NCI-H82 (cell line): ENCODE measurements at regions not wholly inside any gene's neighbourhood (a gene's known extent, or its start where the extent isn't known, plus 50 kb on each side); places are given as distances from the start of the nearest gene placed in this dataset.

Source experiments
- DNase-seq: peaks from one replicate; lab custom pipeline; 2025; lab: John Stamatoyannopoulos, UW

- DNase-seq = no peak
Observed at GRCh38 chr3:146838221-146838620, 233.1 kb upstream of the PLSCR5 start.

DNA sequence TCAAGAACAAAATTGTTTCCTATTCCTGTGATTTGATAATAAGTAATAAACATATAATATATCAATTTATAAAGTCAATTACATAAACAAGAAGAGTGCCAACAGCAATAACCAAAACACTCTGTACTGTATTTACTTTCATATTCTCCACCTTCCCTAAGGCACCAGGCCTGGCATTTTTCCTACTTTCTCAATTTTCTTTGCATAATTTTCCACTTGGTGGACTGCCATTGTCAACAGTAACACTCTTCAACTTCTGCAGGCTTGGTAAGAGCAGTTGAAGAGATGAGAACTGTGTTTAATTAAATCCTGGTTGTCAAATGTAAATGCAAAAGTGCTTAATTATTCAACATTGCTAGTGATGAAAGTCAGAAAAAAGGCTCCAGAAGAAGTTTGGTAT is 229.8 kb upstream of the PLSCR5 start:
- no peak for DNase-seq

DNA sequence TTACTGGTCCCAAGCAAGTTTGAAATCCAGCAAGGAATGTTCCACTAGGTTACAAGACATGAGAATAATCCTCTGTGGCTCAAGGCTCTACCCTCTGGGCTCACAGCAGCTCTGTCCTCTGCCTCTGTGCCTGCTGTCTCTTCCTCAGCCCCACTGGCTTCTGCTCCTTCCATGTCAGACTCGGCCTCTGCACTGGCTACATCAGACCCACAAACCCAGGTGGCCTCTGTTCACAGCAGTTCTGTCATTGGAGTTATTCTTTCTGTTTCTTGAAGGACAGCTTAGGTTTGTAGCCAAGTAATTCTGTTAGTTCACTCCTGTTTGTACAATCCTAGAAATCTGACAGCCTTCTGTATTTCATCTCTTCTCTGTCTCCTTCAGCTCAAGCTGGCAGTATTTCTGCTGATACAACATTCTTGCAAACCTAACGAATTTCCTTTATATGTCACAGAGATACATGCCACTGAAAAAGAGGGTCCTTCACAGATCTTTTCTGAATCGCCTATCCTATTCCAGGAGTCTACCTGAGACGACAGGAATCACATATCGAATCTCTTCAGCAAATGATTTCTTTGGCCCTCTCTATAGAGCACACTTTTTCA is 227.8 kb upstream of the PLSCR5 start:
- no peak for DNase-seq

DNA sequence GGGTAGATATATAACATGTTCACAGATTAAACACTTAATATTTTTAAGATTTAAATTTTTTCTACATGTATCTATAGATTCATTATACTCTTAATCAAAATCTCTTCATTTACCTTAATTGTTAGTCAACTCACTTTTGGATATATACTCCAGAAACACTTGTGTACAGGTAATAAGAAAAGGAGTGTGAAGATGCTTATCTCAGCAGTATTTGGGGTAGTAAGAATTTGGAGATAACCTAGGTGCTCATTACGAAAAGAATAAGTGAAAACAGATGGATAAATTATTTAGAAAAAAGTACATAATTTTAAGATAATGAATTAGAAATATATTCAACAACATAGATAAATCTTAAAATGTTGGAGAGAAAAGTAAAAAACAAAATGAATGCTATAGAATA is 226.5 kb upstream of the PLSCR5 start:
- no peak for DNase-seq

GRCh38 chr3:146830231-146830630 is 225.1 kb upstream of the PLSCR5 start:
- DNase-seq = no peak

- DNase-seq = no peak
Observed at GRCh38 chr3:146827836-146828235, 222.7 kb upstream of the PLSCR5 start.

DNA sequence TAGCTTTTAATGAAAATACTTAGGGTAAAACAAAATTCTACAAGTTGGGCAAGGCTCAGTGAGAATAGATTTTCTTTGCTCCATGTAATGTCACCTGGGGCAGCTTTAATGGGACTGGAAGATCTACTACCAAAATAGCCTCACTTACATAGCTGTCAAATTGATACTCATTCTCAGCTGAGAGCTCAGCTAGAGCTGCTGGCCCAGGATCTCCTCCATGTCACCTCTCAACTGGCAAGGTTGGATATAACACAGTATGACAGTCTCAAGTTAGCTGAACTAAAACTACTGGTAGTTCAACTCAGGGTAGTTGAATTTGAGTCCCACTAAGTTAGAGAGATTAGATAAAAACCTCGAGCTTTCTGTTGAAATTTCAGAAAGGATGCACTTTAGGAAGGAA is 218.5 kb upstream of the PLSCR5 start:
- no peak for DNase-seq

DNA sequence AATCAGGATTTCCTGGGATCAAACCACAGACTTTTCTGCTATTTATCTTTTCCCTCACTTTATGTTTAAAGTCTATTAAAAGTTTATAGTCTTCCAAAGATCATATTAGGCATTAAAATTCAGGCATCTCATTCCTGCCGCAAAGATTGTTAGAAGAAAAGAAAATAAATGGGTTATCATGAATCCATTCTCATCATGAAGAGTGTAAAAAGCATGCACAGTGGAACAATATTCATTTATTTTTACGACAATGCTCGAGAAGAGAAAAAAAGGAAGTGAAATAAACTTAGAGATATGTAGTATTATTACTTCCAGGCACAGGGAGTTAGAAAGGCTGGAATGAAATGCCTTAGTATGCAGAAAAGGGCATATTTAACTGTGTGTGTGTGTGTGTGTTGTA is 213.7 kb upstream of the PLSCR5 start:
- no peak for DNase-seq

GRCh38 chr3:146818301-146818700 is 213.2 kb upstream of the PLSCR5 start:
- no peak for DNase-seq

GRCh38 chr3:146817704-146818103 is 212.6 kb upstream of the PLSCR5 start:
- DNase-seq = peak; percentile 69

DNA sequence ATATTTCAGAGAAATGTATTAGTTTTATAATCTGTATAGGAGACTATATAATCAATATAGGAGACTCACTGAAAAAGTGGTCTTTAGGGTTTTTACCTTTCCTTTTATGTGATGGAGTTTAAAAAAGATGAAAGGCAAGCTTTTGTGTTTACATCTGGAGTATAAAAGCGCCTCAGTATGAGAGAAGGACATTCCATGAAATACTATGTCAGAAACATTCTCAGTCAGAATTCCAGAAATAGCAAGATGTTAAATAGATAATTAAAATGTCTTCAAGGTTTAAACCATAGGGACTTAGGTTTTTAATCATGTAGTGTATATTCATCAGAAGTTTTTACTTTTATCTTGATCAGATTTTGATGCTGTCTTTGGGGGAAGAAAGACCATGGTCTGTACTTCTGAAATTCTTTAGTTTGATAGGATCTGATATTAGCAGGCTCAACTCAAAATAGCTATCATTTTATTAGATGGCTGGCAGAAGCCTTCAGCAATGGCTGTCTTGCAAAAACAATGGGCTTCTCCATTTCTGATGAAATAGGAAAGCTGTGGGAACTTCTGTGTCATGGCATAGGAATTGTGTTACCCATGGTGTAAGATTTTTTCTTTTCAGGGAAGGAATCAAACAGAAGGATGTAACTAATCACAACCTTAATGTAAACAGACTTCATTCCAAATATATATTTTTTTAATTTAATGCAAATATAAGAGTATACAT is 209.6 kb upstream of the PLSCR5 start:
- no peak for DNase-seq

DNA sequence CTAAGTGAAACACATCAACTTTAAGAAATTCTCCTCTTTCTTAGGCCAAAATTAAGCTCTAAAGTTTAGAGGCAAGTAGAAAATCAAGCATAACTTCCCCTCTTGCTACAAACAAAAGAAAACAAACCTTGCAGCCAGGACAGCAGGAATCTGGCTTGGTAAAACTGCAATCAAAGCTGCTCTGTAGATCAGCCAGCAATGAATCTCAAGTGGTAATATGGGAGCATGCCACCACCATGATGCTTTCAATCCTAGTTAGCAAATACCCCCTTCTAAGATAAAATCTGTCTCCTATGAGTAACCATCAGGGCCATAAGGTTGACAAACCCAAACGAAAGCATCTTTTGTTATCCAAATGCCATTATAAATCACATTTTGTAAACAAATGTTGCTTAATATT is 208.3 kb upstream of the PLSCR5 start:
- DNase-seq = no peak

GRCh38 chr3:146803745-146804144 is 198.6 kb upstream of the PLSCR5 start:
- DNase-seq = peak; percentile 94

GRCh38 chr3:146801492-146801891 is 196.3 kb upstream of the PLSCR5 start:
- DNase-seq = peak; percentile 12

GRCh38 chr3:146800484-146800883 is 195.3 kb upstream of the PLSCR5 start:
- DNase-seq = no peak

DNA sequence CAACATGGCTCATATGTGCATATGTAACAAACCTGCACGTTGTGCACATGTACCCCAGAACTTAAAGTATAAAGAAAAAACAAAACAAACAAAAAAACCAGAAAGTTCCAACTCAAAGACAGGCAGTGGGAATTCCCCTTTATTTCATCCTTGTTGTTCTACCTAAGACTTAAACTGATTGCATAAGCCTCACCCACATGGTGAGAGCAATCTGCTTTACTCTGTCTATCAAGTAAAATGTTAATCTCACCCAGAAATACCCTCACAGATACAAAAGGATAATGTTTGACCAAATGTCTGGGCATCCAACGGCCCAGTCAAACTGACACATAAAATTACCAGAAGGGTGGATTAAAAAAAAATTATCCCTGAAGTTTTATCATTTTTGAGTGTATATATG is 190.9 kb upstream of the PLSCR5 start:
- peak; percentile 74 for DNase-seq

DNA sequence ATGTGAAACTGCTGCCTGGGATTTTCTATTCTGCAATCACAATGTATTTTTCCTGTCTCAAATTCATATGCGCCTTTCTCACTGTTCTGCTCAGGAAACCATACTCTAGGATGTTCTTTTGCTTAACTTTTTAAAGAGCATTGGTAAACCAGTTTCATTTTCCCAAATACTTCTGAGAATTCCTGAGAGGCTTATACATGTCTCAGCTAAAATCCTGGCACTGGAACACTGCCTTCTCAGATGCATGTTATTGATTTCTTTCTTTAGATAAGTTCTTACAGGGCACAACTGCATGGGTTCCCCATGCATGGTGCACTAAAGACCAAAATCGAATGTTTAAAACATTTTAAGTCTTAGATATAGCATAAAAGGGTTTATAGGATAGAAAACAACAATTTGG is 178.3 kb upstream of the PLSCR5 start:
- no peak for DNase-seq

DNA sequence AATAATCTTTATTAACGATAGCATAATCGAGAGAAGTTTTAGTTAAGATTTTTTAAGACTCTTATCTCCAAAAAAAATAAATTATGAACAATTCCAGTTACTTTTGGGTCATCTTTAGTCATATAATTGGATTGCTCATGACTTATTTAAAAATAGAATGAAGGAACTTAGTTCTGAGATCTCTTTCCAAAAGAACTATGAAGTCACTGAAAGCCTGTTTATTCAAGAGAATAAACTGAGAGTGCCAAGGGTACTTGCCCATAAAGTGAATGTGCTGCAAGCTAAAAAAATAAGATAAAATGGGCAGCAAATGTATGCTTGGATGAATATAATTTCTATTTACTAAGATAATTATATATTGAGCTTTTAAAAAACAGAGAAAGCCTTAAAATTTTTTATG is 176.5 kb upstream of the PLSCR5 start:
- DNase-seq = no peak

- DNase-seq = no peak
Observed at GRCh38 chr3:146781059-146781458, 175.9 kb upstream of the PLSCR5 start.

- DNase-seq = no peak
Observed at GRCh38 chr3:146780251-146780650, 175.1 kb upstream of the PLSCR5 start.

DNA sequence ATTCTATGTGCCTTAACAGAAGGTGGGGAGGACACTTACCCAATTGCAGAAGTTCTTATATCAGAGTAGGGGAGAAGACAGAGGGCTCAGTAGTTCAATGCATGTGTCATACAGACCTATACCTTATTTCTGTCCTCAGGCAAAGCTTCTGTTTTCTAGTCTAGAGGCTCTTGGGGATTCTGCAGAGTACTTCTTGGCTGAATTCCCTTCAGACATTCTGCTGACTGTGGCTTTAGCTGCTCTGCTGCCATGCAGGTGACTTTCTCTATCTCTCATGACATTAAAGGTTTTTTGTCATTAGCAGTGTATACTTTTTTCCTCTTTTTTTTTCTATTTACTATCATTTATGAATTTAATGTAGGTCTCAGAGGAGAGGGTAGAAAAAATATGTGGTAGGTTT is 172.8 kb upstream of the PLSCR5 start:
- no peak for DNase-seq

GRCh38 chr3:146772211-146772743 is 167.1 kb upstream of the PLSCR5 start:
- no peak for DNase-seq

GRCh38 chr3:146770881-146771280 is 165.7 kb upstream of the PLSCR5 start:
- DNase-seq = no peak

GRCh38 chr3:146770301-146770700 is 165.2 kb upstream of the PLSCR5 start:
- no peak for DNase-seq
